H1 (cell line): ENCODE measurements at regions not wholly inside any gene's neighbourhood (a gene's known extent, or its start where the extent isn't known, plus 50 kb on each side); places are given as distances from the start of the nearest gene placed in this dataset.

Experiments
- CTCF ChIA-PET: fragments of 300-600 bp; sonication (Branson Sonifier 250); formaldehyde crosslinking; loops from one replicate; lab custom pipeline; 2021; ENCODE audit not compliant: partially characterized antibody; lab: Charles Lee
- POLR2A ChIA-PET: fragments of 300-600 bp; sonication (Branson Sonifier 250); formaldehyde crosslinking; loops from one replicate; lab custom pipeline; 2021; ENCODE audit warnings: inconsistent platforms; ENCODE audit not compliant: partially characterized antibody; lab: Charles Lee
- DNase-seq, 2 experiments: peaks; one replicate each; pipeline versions ENCODE4 v3.0.0 to v3.0.0-alpha.2; 2010 to 2022; ENCODE audit warnings: low spot score in 2 of 2, low read depth in 1 of 2, mixed read lengths in 1 of 2
- FAIRE-seq: peaks from 2 replicates; lab custom pipeline; 2011; peaks lifted over from hg19 to GRCh38; lab: Jason Lieb, UNC
- H2AFZ ChIP-seq: 2 replicates; pipeline ENCODE4 v1.8.1; 2012; ENCODE audit warnings: low read length, inconsistent platforms
- H2AK5ac ChIP-seq: 2 replicates; pipeline ENCODE4 v1.6.1; 2013; ENCODE audit warnings: low read depth, low read length
- H2BK120ac ChIP-seq: replicated peaks from 2 replicates; pipeline ENCODE3; 2013; ENCODE audit warnings: low read depth, low read length, inconsistent platforms
- H2BK12ac ChIP-seq: 2 replicates; pipeline ENCODE4 v1.6.1; 2013; ENCODE audit warnings: low read depth, low read length
- H2BK15ac ChIP-seq: 2 replicates; pipeline ENCODE4 v1.6.1; 2013; ENCODE audit warnings: low read length
- H2BK20ac ChIP-seq: 2 replicates; pipeline ENCODE4 v1.6.1; 2013; ENCODE audit warnings: low read length
- H2BK5ac ChIP-seq: 2 replicates; pipeline ENCODE4 v1.6.1; 2013; ENCODE audit warnings: low read depth, low read length
- H3K14ac ChIP-seq: 2 replicates; pipeline ENCODE4 v1.6.1; 2013; ENCODE audit warnings: inconsistent platforms; ENCODE audit not compliant: insufficient read length
- H3K18ac ChIP-seq: 2 replicates; pipeline ENCODE4 v1.6.1; 2013; ENCODE audit warnings: low read length; ENCODE audit errors: extremely low read depth
- H3K23ac ChIP-seq: 2 replicates; pipeline ENCODE4 v1.6.1; 2013; ENCODE audit warnings: inconsistent platforms; ENCODE audit not compliant: insufficient read length
- H3K23me2 ChIP-seq: 2 replicates; pipeline ENCODE4 v1.6.1; 2013; ENCODE audit warnings: low read depth, low read length
- H3K27ac ChIP-seq: 2 replicates; pipeline ENCODE4 v1.6.1; 2011; ENCODE audit warnings: low read depth, low read length, inconsistent platforms
- H3K27me3 ChIP-seq, 4 experiments: replicated peaks in 1 of 4; 1 replicate in 1 of 4; 2 replicates in 3 of 4; pipeline versions ENCODE4 v1.6.1 to v1.8.1; 2011 to 2013; ENCODE audit warnings: low read length in 3 of 4, mild to moderate bottlenecking in 3 of 4, inconsistent platforms in 2 of 4, mixed read lengths in 2 of 4, moderate library complexity in 1 of 4; ENCODE audit not compliant: control insufficient read depth in 3 of 4, insufficient read depth in 3 of 4; ENCODE audit errors: extremely low read depth in 1 of 4
- H3K36me3 ChIP-seq, 4 experiments: 2 replicates each; pipeline versions ENCODE4 v1.6.1 to v1.8.1; 2011 to 2013; ENCODE audit warnings: mild to moderate bottlenecking in 4 of 4, low read length in 3 of 4, moderate library complexity in 2 of 4, control low read depth in 1 of 4, inconsistent platforms in 1 of 4; ENCODE audit not compliant: insufficient read depth in 4 of 4, control insufficient read depth in 2 of 4
- H3K4ac ChIP-seq: replicated peaks from 2 replicates; pipeline ENCODE3; 2013; ENCODE audit warnings: low read length, low read depth, mixed read lengths, inconsistent platforms; ENCODE audit not compliant: insufficient read length
- H3K4me1 ChIP-seq, 4 experiments: replicated peaks in 1 of 4; 1 replicate in 1 of 4; 2 replicates in 3 of 4; pipeline versions ENCODE4 v1.6.1 to v1.8.1; 2011 to 2013; ENCODE audit warnings: low read length in 3 of 4, inconsistent platforms in 2 of 4, mixed read lengths in 1 of 4; ENCODE audit not compliant: insufficient read depth in 4 of 4, control insufficient read depth in 3 of 4
- H3K4me2 ChIP-seq, 2 experiments: 2 replicates each; pipeline versions ENCODE4 v1.6.1 to v1.8.1; 2011 to 2013; ENCODE audit warnings: low read depth in 2 of 2, low read length in 2 of 2, control low read depth in 1 of 2, inconsistent platforms in 1 of 2, mild to moderate bottlenecking in 1 of 2; ENCODE audit not compliant: insufficient read depth in 1 of 2
- H3K4me3 ChIP-seq, 4 experiments: fragments of 200-600, 300-600 bp in 1 of 4; sonication (generic), shearing (Covaris generic), sonication (Bioruptor Twin) in 1 of 4; 2 replicates each; pipeline versions ENCODE4 v1.5.1 to v1.8.1; 2011 to 2016; ENCODE audit warnings: low read length in 4 of 4, low read depth in 3 of 4, control low read depth in 2 of 4, inconsistent platforms in 2 of 4, mild to moderate bottlenecking in 2 of 4, mixed read lengths in 1 of 4, moderate library complexity in 1 of 4; ENCODE audit not compliant: insufficient read depth in 2 of 4; ENCODE audit errors: extremely low read depth in 1 of 4
- H3K56ac ChIP-seq: replicated peaks from 2 replicates; pipeline ENCODE3; 2013; ENCODE audit warnings: low read depth, mild to moderate bottlenecking, mixed read lengths, low read length, inconsistent platforms; ENCODE audit not compliant: insufficient read length
- H3K79me1 ChIP-seq: 2 replicates; pipeline ENCODE4 v1.6.1; 2013; ENCODE audit warnings: low read depth, low read length, control low read depth
- H3K79me2 ChIP-seq, 2 experiments: 2 replicates each; pipeline versions ENCODE4 v1.6.1 to v1.8.1; 2012 to 2013; ENCODE audit warnings: low read length in 2 of 2, mild to moderate bottlenecking in 2 of 2, inconsistent platforms in 1 of 2; ENCODE audit not compliant: insufficient read depth in 2 of 2, control insufficient read depth in 1 of 2
- H3K9ac ChIP-seq, 4 experiments: replicated peaks in 1 of 4; 1 replicate in 1 of 4; 2 replicates in 3 of 4; pipeline versions ENCODE4 v1.6.1 to v1.8.1; 2011 to 2013; ENCODE audit warnings: low read depth in 3 of 4, low read length in 3 of 4, control low read depth in 2 of 4, mild to moderate bottlenecking in 2 of 4, moderate library complexity in 2 of 4, inconsistent platforms in 1 of 4; ENCODE audit errors: extremely low read depth in 1 of 4
- H3K9me3 ChIP-seq, 2 experiments: 2 replicates each; pipeline versions ENCODE4 v1.6.1 to v1.8.1; 2012 to 2013; ENCODE audit warnings: mild to moderate bottlenecking in 2 of 2, moderate library complexity in 2 of 2, control low read depth in 1 of 2, inconsistent platforms in 1 of 2, low read depth in 1 of 2, low read length in 1 of 2, mixed read lengths in 1 of 2; ENCODE audit not compliant: insufficient read depth in 2 of 2
- H4K20me1 ChIP-seq, 2 experiments: replicated peaks in 1 of 2; 2 replicates each; pipeline versions ENCODE3 to v1.8.1; 2011 to 2013; ENCODE audit warnings: inconsistent platforms in 2 of 2, low read length in 2 of 2, mild to moderate bottlenecking in 1 of 2; ENCODE audit not compliant: insufficient read depth in 2 of 2, control insufficient read depth in 1 of 2
- H4K5ac ChIP-seq: 2 replicates; pipeline ENCODE4 v1.6.1; 2013; ENCODE audit warnings: low read length, low read depth, mixed read lengths, inconsistent platforms; ENCODE audit not compliant: insufficient read length
- H4K8ac ChIP-seq: 2 replicates; pipeline ENCODE4 v1.8.0; 2013; ENCODE audit warnings: mild to moderate bottlenecking, moderate library complexity, low read length, inconsistent platforms; ENCODE audit not compliant: insufficient read depth; ENCODE audit errors: extremely low read depth
- H4K91ac ChIP-seq: replicated peaks from 2 replicates; pipeline ENCODE3; 2013; ENCODE audit warnings: low read length, mixed read lengths, inconsistent platforms; ENCODE audit not compliant: insufficient read length
- CTCF ChIP-seq, 3 experiments: IDR thresholded peaks; 1 replicate in 2 of 3; 2 replicates in 1 of 3; pipeline versions ENCODE4 v1.5.1 to v1.6.1; 2011; ENCODE audit warnings: low read length in 3 of 3, mild to moderate bottlenecking in 3 of 3, inconsistent platforms in 2 of 3, low read depth in 1 of 3, moderate library complexity in 1 of 3; ENCODE audit not compliant: insufficient read depth in 1 of 3; ENCODE audit errors: control extremely low read depth in 1 of 3
- KDM5A ChIP-seq: fragments of 200-600 bp; IDR thresholded peaks from 2 replicates; pipeline ENCODE4 v1.7.1; 2012; ENCODE audit warnings: mild to moderate bottlenecking, low read length, inconsistent platforms, mixed read lengths
- POU5F1 ChIP-seq: IDR thresholded peaks from 2 replicates; pipeline ENCODE4 v1.6.1; 2011; ENCODE audit warnings: low read depth, mild to moderate bottlenecking, low read length, moderate library complexity
- SIX5 ChIP-seq: IDR thresholded peaks from 2 replicates; pipeline ENCODE4 v1.6.1; 2011; ENCODE audit warnings: mild to moderate bottlenecking, low read depth, low read length
- SUZ12 ChIP-seq: fragments of 200-600 bp; sonication (generic); IDR thresholded peaks from 2 replicates; pipeline ENCODE4 v1.6.1; 2012; ENCODE audit warnings: mild to moderate bottlenecking, inconsistent platforms, low read length, moderate library complexity, mixed read lengths
- TBP ChIP-seq: IDR thresholded peaks from 2 replicates; pipeline ENCODE4 v1.6.1; 2011; ENCODE audit warnings: low read depth, low read length, improper control_type of control experiment
- TEAD4 ChIP-seq: IDR thresholded peaks from 2 replicates; pipeline ENCODE4 v1.6.1; 2012; ENCODE audit warnings: low read depth, low read length, inconsistent platforms, mixed read lengths
- WGBS, 2 experiments: shearing (Covaris generic) in 1 of 2; methylation state at CpG; one replicate each; pipeline versions ENCODE4 v1.1.6 to v1.1.7; 2013 to 2015; ENCODE audit warnings: low lambda C conversion rate in 2 of 2, mixed read lengths in 2 of 2, inconsistent platforms in 1 of 2, low coverage in 1 of 2, missing lambda C conversion rate in 1 of 2; ENCODE audit not compliant: insufficient replicate concordance in 2 of 2, insufficient coverage in 1 of 2, insufficient read length in 1 of 2; ENCODE audit errors: extremely low coverage in 1 of 2, missing lambda C conversion rate in 1 of 2; 5-methylcytosine and 5-hydroxymethylcytosine counted together

GRCh38 chrY:19059733-19060132, 286.2 kb upstream of the HSFY2 start:
- peaks cover 0 to 13% of the 10 kb centered on the region in 2 experiments; a peak in 2 of 4 replicates for H3K79me2 ChIP-seq
- no peak overlapping the region for H3K23ac ChIP-seq
- H3K79me1 ChIP-seq, result no peaks in the 10 kb centered on the region
- H3K4me3 ChIP-seq, result no peak overlapping the region
- H2BK5ac ChIP-seq, result no peak overlapping the region
- H4K5ac ChIP-seq, result no peak overlapping the region
- no peak for DNase-seq
- no peak overlapping the region for H2AFZ ChIP-seq
- H4K91ac ChIP-seq, result no peak overlapping the region
- no peak for TF ChIP-seq TBP
- TF ChIP-seq SUZ12, result no peak
- TF ChIP-seq SIX5, result no peak
- no peak for TF ChIP-seq POU5F1
- no peak for TF ChIP-seq TEAD4
- no peak for TF ChIP-seq CTCF (IDR thresholded peaks at IDR 0.05; ENCODE audit: control extremely low read depth in 1 of 3, insufficient read depth in 1 of 3, low read depth in 1 of 3, low read length in 3 of 3)
- TF ChIP-seq KDM5A, result no peak
- no peak overlapping the region for H3K56ac ChIP-seq
- no peaks in the 10 kb centered on the region for H3K27me3 ChIP-seq
- H3K14ac ChIP-seq, result no peak overlapping the region
- no peak for FAIRE-seq
- ChIA-PET POLR2A (interaction anchor here (1.2 kb wide), 1 partner anchor 17 kb away, joined by 3 read pairs; no protein-coding TSS in a partner anchor), CTCF (no interaction called here)
- no peaks in the 10 kb centered on the region for H3K23me2 ChIP-seq
- peaks cover 0 to 2% of the 10 kb centered on the region in 2 experiments for H4K20me1 ChIP-seq
- no peak overlapping the region for H3K4me2 ChIP-seq
- no peak overlapping the region for H3K4ac ChIP-seq
- H3K4me1 ChIP-seq, result no peaks in the 10 kb centered on the region
- H3K9me3 ChIP-seq, result no peaks in the 10 kb centered on the region
- H3K18ac ChIP-seq, result no peak overlapping the region
- no peak overlapping the region for H3K9ac ChIP-seq
- H2BK12ac ChIP-seq, result no peak overlapping the region
- H4K8ac ChIP-seq, result no peak overlapping the region
- 79% methylated on average over 3 of the region's 3 CpGs; no CpG with 5 or more reads in 1 of the 2 experiments for WGBS, 2 experiments
- H2AK5ac ChIP-seq, result no peak overlapping the region
- no peaks in the 10 kb centered on the region; a peak in 1 of 8 replicates for H3K36me3 ChIP-seq
- H2BK15ac ChIP-seq, result no peak overlapping the region
- no peak overlapping the region for H2BK20ac ChIP-seq
- H2BK120ac ChIP-seq, result no peak overlapping the region
- H3K27ac ChIP-seq, result no peak overlapping the region
